DMS114 treated with DMSO at 0.1 percent for 48 hours (cell line): ENCODE measurements at regions not wholly inside any gene's neighbourhood (a gene's known extent, or its start where the extent isn't known, plus 50 kb on each side); places are given as distances from the start of the nearest gene placed in this dataset.
"Not testable (repeated sequence)": the region's sequence is repeated elsewhere in the genome, so short reads cannot be mapped to it uniquely, and the experiment has no call there.

ENCODE experiments used
- DNase-seq: peaks from one replicate; lab custom pipeline; 2025; ENCODE audit not compliant: unreplicated experiment; lab: John Stamatoyannopoulos, UW

DNA sequence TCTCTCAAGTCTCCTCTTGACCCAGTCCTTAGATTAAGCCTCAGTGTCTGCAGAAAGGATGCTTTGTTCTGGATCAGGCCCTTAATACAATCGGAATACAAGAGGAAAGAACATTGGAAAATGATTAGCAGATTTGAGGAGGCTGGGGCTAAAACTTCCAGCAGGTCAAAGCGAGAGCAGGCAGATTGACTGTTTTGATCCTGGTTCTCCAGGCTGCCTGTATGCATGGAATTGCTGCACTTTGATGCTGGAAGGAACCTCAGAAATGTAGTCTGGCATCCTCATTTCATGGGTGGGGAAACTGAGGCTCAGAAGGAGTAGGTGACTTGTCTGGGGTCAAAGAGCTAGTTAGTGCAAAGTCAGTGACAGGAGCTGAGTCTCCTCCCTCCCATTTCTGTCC lies 202.8 kb downstream of the EMX2 start:
- no peak for DNase-seq

DNA sequence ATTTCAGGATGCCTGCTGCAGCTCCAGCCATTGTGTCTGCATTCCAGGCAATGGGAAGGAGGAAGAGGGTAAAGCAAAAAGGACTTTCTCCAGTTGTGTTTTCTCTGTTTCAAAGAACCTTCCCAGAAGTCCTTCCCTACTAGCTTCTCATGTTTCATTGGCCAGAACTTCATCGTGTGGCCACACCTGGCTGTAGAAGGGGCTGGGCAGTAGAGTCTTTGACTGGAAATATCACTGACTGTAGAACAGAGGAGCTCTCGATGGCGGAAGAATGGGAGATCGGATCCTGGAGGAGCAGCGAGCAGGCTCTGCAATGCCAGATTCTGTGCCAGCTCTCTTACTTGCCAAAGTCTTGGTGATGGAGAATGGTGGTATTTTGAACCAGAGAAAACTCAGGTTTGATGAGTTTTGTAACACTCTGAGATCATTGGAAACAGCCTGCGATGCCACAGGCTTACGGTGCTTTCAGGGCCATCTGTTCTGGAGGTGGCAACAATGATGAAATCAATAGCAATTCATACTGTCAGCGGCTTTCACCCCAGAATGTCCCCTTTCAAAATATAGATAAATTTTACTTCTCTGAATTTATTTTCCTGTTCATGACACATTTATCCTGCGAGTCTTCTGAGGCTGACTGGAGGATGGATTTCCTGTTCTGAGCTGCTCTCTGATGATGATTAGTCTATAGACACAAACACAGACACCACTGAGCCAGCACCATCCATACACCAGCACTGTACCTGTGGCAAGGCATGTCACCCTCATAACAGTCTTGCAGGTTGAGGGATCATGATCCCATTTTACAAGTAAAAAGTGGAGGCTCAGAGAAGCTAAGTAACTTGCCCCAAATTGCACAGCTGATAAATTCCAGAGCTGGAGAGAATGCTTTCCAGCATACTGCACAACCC lies 204.2 kb downstream of the EMX2 start:
- DNase-seq = no peak

DNA sequence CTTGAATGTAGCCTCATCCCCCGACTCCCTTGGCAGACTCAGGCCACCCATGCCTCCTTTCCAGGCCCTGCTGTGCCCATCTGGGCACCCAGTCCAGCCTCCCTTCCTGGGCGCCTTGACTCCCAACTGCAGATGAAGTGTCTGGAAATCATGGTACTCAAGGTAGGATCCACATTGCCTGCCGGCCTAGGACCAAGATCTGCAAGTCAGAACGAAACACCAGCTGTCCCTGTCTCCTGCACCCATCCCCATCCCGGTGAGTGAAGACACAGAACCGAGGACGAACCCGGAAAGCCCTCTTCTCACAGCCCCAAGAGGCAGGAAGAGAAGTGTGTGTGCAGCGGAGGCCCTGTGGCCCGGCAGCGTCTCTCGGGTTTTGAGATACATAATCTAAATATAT lies 205.1 kb downstream of the EMX2 start:
- no peak for DNase-seq

DNA sequence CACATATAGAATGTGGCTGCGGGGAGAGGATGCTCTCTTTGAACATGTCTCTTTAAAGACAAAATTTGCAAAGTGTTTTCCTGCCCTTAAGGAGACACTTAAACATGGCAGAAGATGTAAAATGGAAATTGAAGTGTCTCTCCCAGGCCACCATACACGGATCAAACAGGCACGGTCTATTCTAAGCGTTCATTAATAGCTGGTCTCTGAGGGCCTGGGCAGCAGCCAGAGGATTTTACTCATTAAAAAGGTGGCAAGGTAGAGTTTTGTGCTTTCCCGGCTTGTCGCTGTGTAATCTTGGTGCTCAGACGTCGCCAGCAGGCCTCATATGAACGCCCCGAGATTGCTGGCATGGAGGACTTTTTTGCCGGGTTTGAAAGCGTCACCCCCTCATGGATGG lies 205.5 kb downstream of the EMX2 start:
- DNase-seq = no peak

DNA sequence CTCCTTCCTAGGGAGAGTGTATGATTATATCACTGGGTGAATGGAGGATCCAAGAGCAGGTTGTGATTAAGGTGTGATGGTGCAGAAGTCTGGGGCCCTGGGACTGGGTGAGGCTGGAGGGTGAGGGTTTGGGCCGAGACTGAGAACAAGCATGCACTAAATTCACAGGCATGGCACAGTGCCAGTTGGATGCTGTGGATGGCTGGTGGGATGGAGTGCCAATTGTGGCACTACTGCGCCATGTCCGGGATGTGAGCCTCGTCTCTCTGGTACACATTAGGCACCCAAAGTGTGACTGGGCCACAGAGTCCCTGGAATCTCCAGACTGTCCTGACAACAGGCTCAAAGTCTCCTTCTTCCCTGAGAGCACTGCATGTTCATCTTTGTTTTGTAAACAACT lies 208.1 kb downstream of the EMX2 start:
- no peak for DNase-seq

DNA sequence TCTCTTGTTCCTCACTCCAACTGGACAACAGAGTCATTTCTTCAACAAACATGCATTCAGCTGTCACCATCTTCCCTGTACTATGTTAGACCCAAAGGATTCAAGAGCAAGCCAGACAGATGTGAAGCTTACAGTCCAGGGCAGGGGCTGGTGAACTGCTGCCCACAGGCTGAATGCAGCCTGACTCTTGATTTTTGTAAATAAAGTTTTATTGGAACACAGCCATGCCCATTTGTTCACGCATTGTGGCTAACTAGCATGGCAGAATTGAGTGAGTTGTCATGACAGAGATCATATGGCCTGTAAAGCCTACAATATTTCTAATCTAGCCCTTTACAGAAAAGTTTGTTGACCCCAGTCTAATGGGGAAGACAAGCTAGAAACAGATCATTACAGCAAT lies 208.7 kb downstream of the EMX2 start:
- no peak for DNase-seq

DNA sequence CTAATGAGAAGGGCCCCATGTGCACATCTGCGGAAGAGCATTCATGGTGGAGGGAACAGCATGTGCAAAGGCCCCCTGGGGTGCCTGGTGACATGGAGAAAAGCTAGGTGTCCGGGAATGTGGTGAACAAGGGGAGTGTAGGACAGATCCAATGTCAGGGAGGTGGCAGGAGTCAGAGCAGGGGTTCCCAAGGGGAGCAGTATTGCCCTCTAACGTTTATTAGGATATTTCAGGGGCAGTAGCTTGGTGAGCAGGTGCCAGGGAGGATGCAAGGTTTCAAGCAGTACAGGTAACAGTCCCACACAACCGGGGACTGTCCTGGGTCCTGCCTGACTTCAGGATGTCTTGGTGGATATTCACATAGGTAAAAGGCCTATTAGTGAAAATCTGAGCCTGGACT lies 209.6 kb downstream of the EMX2 start:
- no peak for DNase-seq

DNA sequence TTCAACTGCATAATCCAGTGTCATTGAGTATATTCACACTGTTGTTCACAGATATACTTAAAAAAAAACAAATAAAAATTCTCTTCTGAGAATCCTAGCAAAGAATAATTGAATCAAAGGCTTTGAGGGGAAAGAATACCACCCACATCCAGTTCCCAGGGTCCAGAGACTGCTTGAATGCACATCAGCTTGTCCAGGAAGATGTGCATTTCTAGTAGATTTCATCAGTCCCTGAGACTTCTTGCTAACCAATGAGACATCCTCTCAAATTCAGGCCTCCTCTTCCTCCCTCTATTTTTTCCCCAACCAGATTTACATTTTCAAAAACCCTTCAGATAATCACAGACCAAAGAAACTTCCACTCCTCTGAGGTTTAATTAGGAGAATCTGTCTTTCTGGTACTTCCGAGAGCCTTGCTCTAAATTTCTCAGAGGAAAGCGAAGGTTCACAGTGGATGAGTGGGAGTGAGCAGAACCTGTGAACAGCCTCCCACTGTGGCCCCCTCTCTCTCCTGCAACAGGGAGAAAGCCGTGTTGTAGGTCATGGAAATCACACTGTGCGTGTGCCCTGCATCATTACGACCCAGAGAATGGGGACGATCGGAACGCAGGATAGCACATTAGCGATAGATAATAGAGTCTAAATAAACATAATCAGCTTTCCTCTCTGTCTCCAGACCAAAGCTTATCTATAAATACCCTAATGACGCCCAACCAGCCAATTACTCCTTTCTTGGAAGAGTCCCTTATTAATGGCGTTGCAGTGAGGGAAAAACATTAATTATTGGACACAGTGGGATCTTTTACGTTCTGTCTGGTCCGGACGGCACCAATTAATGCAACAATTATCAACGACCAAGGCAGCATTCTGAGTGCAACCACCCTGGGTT lies 212.5 kb downstream of the EMX2 start:
- no peak for DNase-seq

DNA sequence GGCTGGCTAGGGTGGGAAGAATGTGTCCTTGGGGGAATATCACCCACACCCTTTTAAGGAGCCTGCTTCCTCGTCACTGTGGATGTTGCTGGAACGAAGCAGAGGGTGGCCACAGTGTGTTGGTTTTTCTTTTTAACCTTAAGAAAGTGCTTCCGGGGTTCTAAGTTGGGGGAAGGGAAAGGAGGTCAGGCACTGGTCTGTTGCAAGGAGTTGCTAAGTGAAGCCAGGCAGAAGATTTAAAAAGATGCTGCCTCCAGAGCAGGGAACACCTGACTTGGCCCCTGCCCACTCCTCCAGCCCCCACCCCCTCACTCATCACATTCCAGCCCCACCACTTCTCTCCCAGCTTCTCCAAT lies 213.1 kb downstream of the EMX2 start:
- no peak for DNase-seq

DNA sequence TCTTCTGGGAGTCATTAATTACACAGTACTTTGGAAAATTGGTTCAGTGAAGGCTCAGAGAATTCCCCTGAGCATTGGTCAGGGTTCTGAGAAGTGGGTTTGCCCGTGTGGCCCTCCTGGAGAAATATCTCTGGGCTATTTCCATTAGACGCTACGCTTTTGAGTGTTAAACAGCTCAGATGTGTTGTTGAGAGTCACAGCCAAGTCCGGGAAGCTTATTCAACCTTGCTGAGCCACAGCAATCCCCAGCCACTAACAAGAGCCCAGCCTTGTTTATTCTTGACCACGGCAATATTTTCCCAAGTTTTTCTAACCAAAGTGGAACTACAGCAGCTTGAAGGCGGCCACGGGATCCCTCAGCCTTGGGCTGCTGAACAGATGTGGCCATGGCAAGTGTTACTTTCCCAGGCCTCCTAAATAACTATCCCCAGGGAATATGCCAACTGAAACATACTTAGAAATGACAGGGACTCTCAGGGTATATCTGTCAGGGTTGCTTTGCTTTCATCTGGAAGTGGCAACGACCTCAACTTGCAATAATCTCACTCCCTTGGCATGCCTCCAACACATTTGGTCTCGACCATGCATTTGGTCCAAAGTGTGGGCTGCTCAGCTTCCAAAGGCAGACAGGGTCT lies 214.7 kb downstream of the EMX2 start:
- DNase-seq = no peak

DNA sequence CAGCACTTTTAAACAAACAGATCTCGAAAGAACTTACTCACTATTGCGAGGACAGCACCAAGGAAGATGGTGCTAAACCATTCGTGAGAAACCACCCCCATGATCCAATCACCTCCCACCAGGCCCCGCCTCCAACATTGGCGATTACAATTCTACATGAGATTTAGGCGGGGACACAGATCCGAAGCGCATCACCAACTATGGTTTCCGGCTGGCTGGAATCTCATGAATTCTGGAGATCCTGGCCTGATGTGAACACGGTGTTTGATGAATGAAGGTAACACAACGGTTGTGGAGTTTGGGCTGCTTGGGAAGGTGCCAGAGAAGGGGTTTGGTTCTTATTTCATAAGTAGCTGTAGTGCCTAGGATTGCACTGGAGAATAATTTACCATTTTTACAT lies 216.7 kb downstream of the EMX2 start:
- no peak for DNase-seq

DNA sequence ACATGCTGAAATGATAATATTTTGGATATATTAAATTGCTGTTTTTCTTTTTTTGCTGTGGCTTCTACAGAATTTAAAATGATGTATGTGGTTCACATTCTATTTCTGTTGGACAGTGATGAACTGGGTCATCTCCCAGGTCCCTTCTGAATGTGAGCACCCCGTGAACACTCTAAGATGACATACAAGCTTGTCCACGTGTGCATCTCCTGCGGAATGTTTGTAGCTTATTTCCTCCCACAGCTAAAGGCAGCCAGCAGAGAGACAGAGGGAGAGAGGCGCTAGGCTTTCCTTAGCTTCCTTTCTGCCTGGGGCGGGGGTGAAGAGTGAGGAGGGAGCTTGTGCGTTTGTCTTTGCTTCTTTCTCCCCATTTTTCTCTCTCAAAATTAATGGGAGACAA lies 219.1 kb downstream of the EMX2 start:
- no peak for DNase-seq

DNA sequence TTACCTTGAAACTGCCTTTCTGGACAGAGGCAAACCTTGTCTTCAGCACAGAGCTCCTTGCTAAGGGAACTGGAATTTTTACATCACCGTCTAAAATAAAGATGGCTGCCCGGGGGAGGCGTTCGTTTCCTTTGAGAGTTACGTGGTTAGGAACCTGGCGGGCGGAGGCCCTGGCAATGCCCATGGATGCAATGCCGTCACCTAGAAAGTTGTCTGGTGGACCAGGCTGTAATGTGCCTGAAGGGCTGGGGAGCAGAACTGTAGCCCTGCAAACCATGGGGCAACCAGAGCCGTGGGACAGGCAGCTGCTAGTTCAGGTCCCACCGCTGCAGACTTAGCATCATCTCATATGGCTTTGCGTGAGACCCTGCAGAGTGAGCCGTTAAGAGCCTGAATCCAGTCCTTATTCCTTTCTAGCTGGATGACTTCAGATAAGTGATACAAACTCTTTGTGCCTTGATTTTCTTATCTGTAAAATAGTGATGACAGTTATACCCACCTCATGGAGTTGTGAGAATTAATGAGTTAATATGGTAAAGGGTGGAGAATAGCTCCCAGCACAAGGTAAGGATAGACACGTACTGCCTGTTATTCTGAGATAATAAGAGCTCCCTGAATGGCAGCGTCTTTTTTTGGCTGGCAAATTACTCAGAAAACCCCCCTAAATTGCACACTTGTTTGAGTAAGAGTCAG lies 219.7 kb downstream of the EMX2 start:
- no peak for DNase-seq

DNA sequence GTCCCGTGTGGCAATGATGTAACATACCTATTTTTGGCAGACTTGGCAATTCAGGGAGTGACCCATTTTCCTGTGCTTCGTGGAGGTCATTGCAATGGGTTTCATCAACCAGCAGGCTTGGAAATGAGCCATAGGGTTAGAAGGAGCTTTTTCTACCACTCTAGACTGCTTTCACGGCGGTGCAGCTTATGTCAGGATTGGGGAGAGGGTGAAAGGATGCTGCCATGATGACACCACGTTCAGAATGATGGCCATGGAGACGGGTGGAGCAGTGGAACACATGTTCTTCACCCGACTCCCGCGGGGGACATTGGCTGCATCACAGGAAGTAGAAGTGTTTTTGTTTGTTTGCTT lies 220.2 kb downstream of the EMX2 start:
- no peak for DNase-seq

DNA sequence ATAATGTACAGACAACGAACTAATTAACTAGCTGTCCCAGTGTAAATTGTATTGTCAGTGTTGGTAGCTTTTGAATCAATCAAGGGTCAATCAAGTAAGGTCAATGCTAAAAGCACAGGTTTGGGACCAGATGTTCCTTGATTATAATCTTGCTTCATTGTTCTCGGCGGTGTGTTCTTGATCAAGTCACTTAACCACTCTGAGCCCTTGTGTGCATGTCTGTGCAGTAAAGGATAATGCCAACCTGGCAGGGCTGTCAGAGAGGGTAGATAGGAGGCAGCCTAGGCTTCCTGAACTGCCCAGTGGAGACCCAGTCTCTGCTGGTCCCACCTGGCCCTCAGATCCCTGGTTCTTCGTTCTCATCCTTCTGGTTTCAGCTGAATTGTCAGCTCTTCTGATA lies 221.0 kb downstream of the EMX2 start:
- no peak for DNase-seq

DNA sequence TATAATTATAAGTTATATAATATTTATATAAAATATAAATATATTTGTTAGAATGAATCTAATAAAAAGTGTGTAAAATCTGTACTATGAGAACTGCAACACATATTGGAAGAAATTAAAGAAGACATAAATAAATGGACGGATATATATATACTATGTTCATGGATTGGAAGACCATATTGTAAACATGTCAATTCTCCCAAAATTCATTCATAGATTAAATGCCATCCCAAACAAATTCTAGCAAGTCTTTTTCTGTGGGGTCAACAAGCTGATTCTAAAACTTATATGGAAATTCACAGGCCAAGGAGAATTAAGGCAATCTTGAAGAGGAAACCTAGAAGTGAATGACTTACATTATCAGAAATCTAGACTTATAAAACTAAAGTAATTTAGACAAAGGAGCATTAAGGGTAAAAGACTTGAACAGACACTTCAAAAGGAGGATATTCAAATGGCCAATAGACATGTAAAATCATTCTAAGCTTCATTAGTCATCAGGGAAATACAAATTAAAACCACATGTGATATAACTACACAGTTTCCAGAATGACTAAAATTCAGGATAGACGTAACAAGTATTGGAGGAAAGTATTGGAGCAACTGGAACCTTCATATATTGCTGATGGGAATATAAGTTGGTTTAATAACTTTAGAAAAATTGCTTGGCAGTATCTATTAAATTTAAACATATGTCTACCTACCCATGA lies 225.9 kb downstream of the EMX2 start:
- DNase-seq = no peak

DNA sequence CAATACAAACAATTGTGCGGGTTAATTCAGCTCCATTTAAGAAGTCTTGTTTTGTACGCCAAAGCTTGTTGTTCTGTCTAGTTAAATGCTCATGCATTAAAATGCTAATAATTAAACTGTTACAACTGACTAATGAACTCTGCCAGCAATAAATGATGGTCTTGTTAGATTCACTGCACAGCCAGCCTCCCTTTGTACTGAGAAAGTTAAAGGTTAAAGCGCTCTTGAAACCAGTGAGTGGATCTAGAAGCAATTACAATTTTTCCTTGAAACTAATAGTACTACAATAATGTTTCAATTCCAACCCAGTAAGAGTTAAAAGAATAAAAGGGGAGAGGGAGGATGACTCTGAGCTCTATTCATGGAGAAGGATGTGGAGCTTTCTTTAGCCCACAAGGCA lies 233.0 kb downstream of the EMX2 start:
- DNase-seq = no peak

DNA sequence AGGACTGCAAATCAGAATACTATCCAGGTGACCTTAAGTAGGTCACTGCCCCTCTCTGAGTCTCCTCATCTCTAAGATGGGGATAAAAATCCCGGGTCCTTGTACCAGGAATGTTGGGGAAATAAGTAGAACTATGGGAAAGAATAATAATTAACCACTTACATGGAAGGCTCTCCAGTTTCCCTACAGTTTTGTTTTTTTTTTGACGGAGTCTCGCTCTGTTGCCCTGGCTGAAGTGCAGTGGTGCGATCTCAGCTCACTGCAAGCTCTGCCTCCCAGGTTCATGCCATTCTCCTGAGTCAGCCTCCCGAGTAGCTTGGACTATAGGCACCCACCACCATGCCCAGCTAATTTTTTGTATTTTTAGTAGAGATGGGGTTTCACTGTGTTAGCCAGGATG lies 234.7 kb downstream of the EMX2 start:
- DNase-seq = not testable (repeated sequence)

DNA sequence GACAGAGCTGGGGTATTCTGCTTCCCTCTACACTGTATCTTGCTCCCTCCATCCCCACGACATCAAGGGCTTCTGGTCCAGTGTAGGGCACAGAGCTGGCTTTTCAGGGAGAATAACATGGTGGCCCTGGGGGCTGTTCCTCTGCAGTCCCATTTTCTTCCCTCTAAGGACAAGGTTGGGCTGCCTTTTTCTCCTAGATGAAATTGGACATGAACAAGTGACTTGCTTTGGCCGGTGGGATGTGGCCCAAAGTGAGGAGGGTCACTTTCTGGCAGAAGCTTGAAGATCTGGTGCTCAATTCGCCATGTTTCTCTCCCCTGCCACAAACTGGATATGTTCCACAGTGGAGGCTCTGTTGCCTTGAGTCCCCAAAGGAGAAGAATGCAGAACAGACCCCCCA lies 235.7 kb downstream of the EMX2 start:
- DNase-seq = no peak

DNA sequence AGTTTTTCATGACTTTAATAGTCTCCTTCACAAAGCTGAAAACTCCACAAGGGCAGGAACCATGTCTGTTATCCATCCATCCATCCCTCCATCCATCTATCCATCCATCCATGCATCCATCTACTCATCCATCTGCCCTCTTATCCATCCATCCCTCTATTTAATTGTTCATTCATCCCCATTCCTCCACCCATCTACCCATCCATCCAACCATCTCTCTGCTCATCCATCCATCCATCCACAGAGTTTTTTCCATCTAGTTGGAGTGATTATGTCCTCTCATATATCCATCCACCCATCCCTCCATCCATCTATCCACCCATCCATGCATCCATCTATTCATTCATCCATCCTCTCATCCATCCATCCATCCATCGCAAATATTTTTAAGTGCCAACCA lies 237.9 kb downstream of the EMX2 start:
- DNase-seq = no peak
